ENCODE measurements at regions not wholly inside any gene's neighbourhood (a gene's known extent, or its start where the extent isn't known, plus 50 kb on each side); places are given as distances from the start of the nearest gene placed in this dataset.

- DNase-seq: no peak
Measured at GRCh38 chr17:5788266-5788900, 204.1 kb upstream of the NLRP1 start.

GRCh38 chr17:5789528-5789927 lies 205.2 kb upstream of the NLRP1 start:
- DNase-seq: no peak

GRCh38 chr17:5793157-5793556 lies 208.8 kb upstream of the NLRP1 start:
- no peak for DNase-seq

- no peak for DNase-seq
Measured at GRCh38 chr17:5793899-5794298, 209.6 kb upstream of the NLRP1 start.

- no peak for DNase-seq
Measured at GRCh38 chr17:5794385-5794784, 210.1 kb upstream of the NLRP1 start.

GRCh38 chr17:5794881-5795506 lies 210.7 kb upstream of the NLRP1 start:
- no peak for DNase-seq

GRCh38 chr17:5797447-5798050 lies 213.2 kb upstream of the NLRP1 start:
- DNase-seq: no peak

- DNase-seq: no peak
Measured at GRCh38 chr17:5798094-5798493, 213.8 kb upstream of the NLRP1 start.

- no peak for DNase-seq
Measured at GRCh38 chr17:5800131-5800530, 215.8 kb upstream of the NLRP1 start.

- DNase-seq: no peak
Measured at GRCh38 chr17:5800646-5801045, 216.3 kb upstream of the NLRP1 start.

GRCh38 chr17:5804251-5804650 lies 219.9 kb upstream of the NLRP1 start:
- DNase-seq: no peak

GRCh38 chr17:5809056-5809455 lies 224.7 kb upstream of the NLRP1 start:
- DNase-seq: no peak

GRCh38 chr17:5809580-5810188 lies 225.4 kb upstream of the NLRP1 start:
- no peak for DNase-seq

- no peak for DNase-seq
Measured at GRCh38 chr17:5812590-5812989, 228.3 kb upstream of the NLRP1 start.

GRCh38 chr17:5813357-5813756 lies 229.0 kb upstream of the NLRP1 start:
- DNase-seq: no peak

GRCh38 chr17:5815396-5815795 lies 231.1 kb upstream of the NLRP1 start:
- DNase-seq: no peak

GRCh38 chr17:5816491-5817070 lies 232.3 kb upstream of the NLRP1 start:
- DNase-seq: no peak

- no peak for DNase-seq
Measured at GRCh38 chr17:5817475-5818395, 233.4 kb upstream of the NLRP1 start.

GRCh38 chr17:5819396-5819795 lies 235.1 kb upstream of the NLRP1 start:
- no peak for DNase-seq

GRCh38 chr17:5819921-5820685 lies 235.8 kb upstream of the NLRP1 start:
- no peak for DNase-seq

- DNase-seq: peak; percentile 23
Measured at GRCh38 chr17:5820721-5821456, 236.6 kb upstream of the NLRP1 start.
